Upper lobe of left lung (tissue), 6 donors: ENCODE measurements at regions not wholly inside any gene's neighbourhood (a gene's known extent, or its start where the extent isn't known, plus 50 kb on each side); places are given as distances from the start of the nearest gene placed in this dataset.

Experiments
- ATAC-seq, 2 donors: fragments of 200-7000 bp; cut with Tn5 transposase; one replicate each; pipeline ENCODE4 v1.9.1; 2022; ENCODE audit warnings: mild to moderate bottlenecking in 2 of 2, moderate library complexity in 2 of 2; ENCODE audit not compliant: low FRiP score in 2 of 2
- DNase-seq, 2 donors: peaks; one replicate each; pipeline ENCODE4 v3.0.0-alpha.2; 2019 to 2020
- H3K27ac ChIP-seq, 4 donors: fragments of 200-600 bp; sonication (generic); one replicate each; pipeline ENCODE4 v1.5.1; 2016 to 2019
- H3K27me3 ChIP-seq, 4 donors: fragments of 200-600 bp; sonication (generic); one replicate each; pipeline ENCODE4 v1.5.1; 2017 to 2019
- H3K36me3 ChIP-seq, 4 donors: fragments of 200-600 bp; sonication (generic); one replicate each; pipeline ENCODE4 v1.5.1; 2016 to 2019
- H3K4me1 ChIP-seq, 4 donors: fragments of 200-600 bp; sonication (generic); one replicate each; pipeline ENCODE4 v1.5.1; 2018 to 2019
- H3K4me3 ChIP-seq, 4 donors: fragments of 200-600 bp; sonication (generic); one replicate each; pipeline ENCODE4 v1.5.1; 2017 to 2019; ENCODE audit warnings: mild to moderate bottlenecking in 2 of 4, moderate library complexity in 1 of 4
- H3K9me3 ChIP-seq, 4 donors: fragments of 200-600 bp; sonication (generic); one replicate each; pipeline ENCODE4 v1.5.1; 2018 to 2019
- CTCF ChIP-seq, 6 experiments: fragments of 450-650 bp in 4 of 6; fragments of 200-600 bp in 2 of 6; sonication (generic) in 2 of 6; IDR thresholded peaks; one replicate each; pipeline ENCODE4 v1.5.1; 2016 to 2019; ENCODE audit warnings: antibody characterized with exemption in 6 of 6
- EP300 ChIP-seq, 4 donors: sonication (generic); formaldehyde crosslinking; IDR thresholded peaks; one replicate each; pipeline ENCODE4 v1.5.1; 2017; ENCODE audit warnings: antibody characterized with exemption in 4 of 4, control low read depth in 2 of 4
- POLR2A ChIP-seq, 4 donors: fragments of 450-650 bp; IDR thresholded peaks; one replicate each; pipeline ENCODE4 v1.5.1; 2016 to 2017; ENCODE audit warnings: antibody characterized with exemption in 4 of 4, mild to moderate bottlenecking in 2 of 4
- POLR2AphosphoS5 ChIP-seq, 2 donors: sonication (generic); formaldehyde crosslinking; IDR thresholded peaks; one replicate each; pipeline ENCODE4 v1.5.1; 2017; ENCODE audit warnings: antibody characterized with exemption in 2 of 2
- WGBS, 2 donors: methylation state at CpG; one replicate each; pipeline ENCODE4 v1.1.5; 2017 to 2018; 5-methylcytosine and 5-hydroxymethylcytosine counted together
- donor health status: DM: no; HTN: no; CAD: no; lungs with moderate emphysema.
- donor health status: DM: no; HTN: yes; CAD: no; lungs with severe emphysema.

- no peaks in the 10 kb centered on the region for H3K27me3 ChIP-seq
- peaks cover 15 to 32% (median 23%) of the 10 kb centered on the region in 4 donors for H3K4me1 ChIP-seq
- peak overlapping the region in 2 of 4 donors; percentile 6 for H3K27ac ChIP-seq
- H3K4me3 ChIP-seq: no peak overlapping the region
- DNase-seq (no peak), ATAC-seq (no peak)
- H3K36me3 ChIP-seq: no peaks in the 10 kb centered on the region
- H3K9me3 ChIP-seq: no peaks in the 10 kb centered on the region
- 80 to 81% methylated on average over 6 of the region's 6 CpGs for WGBS, 2 donors
- TF ChIP-seq CTCF (IDR thresholded peaks at IDR 0.05): no peak
- TF ChIP-seq POLR2A (IDR thresholded peaks at IDR 0.05): no peak
- TF ChIP-seq POLR2AphosphoS5 (IDR thresholded peaks at IDR 0.05): no peak
- TF ChIP-seq EP300 (IDR thresholded peaks at IDR 0.05): no peak
Observed at GRCh38 chr11:10395166-10395897, 59.7 kb upstream of the AMPD3 start.

- Histone ChIP-seq H3K4me3 (no peak overlapping the region), H3K4me1 (peaks cover 22 to 32% (median 27%) of the 10 kb centered on the region in 4 donors), H3K27ac (no peak overlapping the region), H3K27me3 (no peaks in the 10 kb centered on the region), H3K9me3 (no peaks in the 10 kb centered on the region), H3K36me3 (no peaks in the 10 kb centered on the region)
- WGBS, 2 donors: 90 to 94% methylated on average over 3 to 4 of the region's 4 CpGs
- no peak for DNase-seq
- ATAC-seq: no peak
- no peak for TF ChIP-seq POLR2A (IDR thresholded peaks at IDR 0.05)
- no peak for TF ChIP-seq POLR2AphosphoS5 (IDR thresholded peaks at IDR 0.05)
- no peak for TF ChIP-seq CTCF (IDR thresholded peaks at IDR 0.05)
- no peak for TF ChIP-seq EP300 (IDR thresholded peaks at IDR 0.05)
Observed at GRCh38 chr11:10396771-10397170, 58.3 kb upstream of the AMPD3 start.

GRCh38 chr11:10397226-10397987, 57.7 kb upstream of the AMPD3 start:
- WGBS, 2 donors: 80 to 84% methylated on average over 7 of the region's 7 CpGs
- H3K27ac ChIP-seq: no peak overlapping the region
- H3K36me3 ChIP-seq: no peaks in the 10 kb centered on the region
- H3K4me1 ChIP-seq: peaks cover 20 to 31% (median 27%) of the 10 kb centered on the region in 4 donors
- DNase-seq: no peak
- H3K4me3 ChIP-seq: no peak overlapping the region
- no peak for TF ChIP-seq CTCF (IDR thresholded peaks at IDR 0.05)
- no peak for ATAC-seq
- no peaks in the 10 kb centered on the region for H3K9me3 ChIP-seq
- no peaks in the 10 kb centered on the region for H3K27me3 ChIP-seq

- H3K27ac ChIP-seq: peak overlapping the region in 1 of 4 donors; percentile 35
- no peaks in the 10 kb centered on the region for H3K27me3 ChIP-seq
- peak in 1 of 2 donors; percentile 70 for DNase-seq
- no peaks in the 10 kb centered on the region for H3K36me3 ChIP-seq
- WGBS, 2 donors: 7% methylated on average over 4 of the region's 4 CpGs
- H3K4me3 ChIP-seq: no peak overlapping the region
- peaks cover 18 to 31% (median 26%) of the 10 kb centered on the region in 4 donors for H3K4me1 ChIP-seq
- TF ChIP-seq POLR2A (IDR thresholded peaks at IDR 0.05) (no peak), EP300 (IDR thresholded peaks at IDR 0.05) (no peak), POLR2AphosphoS5 (IDR thresholded peaks at IDR 0.05) (peak in 1 of 2 donors; percentile 21), CTCF (IDR thresholded peaks at IDR 0.05) (no peak)
- H3K9me3 ChIP-seq: no peaks in the 10 kb centered on the region
- peak; percentile 54 to 68 for ATAC-seq
Observed at GRCh38 chr11:10398525-10398924, 56.5 kb upstream of the AMPD3 start.
